HG02642 (cell line): ENCODE measurements at regions not wholly inside any gene's neighbourhood (a gene's known extent, or its start where the extent isn't known, plus 50 kb on each side); places are given as distances from the start of the nearest gene placed in this dataset.

Source experiments
- ATAC-seq: cut with Tn5 transposase; IDR thresholded peaks from one replicate; pipeline ENCODE4 v1.9.1; 2021; ENCODE audit warnings: mild to moderate bottlenecking; ENCODE audit not compliant: unreplicated experiment, poor library complexity

DNA sequence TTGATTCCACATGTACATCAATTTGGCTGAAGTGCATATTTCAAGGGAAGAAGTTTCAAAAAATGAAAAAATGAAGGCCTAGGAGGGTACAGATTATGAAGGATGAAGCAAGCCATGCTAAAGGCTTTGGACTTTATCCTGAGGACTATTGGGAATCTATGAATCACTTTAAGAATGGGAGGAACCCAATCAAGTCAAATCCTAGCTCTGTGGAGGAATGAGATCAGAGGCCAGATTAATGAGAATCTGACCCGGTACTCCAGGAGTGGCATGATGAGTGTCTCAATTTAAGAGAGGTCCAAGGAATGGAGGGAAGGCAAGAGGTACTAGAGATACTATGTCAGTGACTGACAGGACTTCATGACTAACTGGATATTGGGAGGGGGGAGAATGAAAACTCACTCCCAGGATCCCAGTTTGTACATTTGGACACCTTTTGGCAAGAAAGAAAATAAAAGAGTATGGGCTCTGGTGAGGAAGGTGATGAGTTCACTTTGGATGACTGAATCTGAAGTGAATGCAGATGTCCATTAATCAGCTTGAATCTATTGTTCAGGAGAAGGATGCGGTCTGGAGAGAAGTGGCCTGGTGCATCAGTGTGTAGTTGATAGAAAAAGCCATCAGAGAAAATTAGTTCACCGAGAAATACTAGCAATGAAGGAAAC is 349.0 kb downstream of the EFNB2 start:
- ATAC-seq: no peak

DNA sequence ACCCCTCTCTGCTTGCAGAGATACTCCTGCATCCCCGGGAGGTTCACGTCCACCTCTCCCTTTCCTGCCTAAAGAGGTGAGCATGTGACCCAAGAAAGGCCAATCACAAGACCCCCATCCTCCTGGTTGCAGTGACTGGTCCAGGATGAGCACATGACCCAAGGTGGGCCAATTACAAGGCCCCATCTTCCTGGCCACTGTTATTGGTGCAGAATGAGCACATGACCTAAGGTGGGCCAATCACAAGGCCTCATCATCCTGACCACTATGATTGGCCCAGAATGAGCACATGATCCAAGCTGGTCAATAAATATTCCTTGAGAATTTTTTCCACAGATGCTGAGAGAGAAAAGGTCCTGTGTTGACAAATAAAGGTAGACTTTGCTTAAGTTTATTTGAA is 350.7 kb downstream of the EFNB2 start:
- ATAC-seq: no peak

DNA sequence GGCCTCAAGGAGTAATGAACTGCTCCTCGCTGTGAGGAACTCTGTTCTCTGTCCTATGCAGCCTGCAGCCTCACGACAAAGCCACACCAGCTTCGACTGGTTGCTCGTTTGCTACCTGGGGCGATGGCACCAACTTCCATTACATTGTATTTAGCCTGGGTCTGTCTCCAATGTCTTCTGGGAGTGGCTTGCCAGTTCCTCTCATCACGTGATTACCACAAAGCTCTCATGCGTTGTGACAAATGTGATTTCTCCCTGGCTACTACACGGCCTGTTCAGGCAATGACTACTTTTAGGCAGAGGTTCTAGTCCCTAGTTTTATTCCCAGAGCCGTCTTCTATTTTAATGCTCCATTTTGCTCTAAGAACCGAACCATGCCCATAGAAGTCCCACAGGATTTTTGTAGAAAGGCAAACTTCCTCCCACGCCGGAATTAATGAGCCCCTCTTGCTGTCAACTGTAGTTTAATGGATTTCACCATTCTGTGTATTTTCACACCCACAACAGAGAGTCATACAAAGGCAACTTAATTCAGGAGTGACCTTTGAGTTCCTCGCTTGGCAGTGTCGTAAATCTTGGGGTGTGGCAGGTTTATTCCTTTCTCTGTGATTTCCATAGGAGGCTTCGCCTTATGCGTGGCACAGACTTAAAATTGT is 351.9 kb downstream of the EFNB2 start:
- no peak for ATAC-seq

DNA sequence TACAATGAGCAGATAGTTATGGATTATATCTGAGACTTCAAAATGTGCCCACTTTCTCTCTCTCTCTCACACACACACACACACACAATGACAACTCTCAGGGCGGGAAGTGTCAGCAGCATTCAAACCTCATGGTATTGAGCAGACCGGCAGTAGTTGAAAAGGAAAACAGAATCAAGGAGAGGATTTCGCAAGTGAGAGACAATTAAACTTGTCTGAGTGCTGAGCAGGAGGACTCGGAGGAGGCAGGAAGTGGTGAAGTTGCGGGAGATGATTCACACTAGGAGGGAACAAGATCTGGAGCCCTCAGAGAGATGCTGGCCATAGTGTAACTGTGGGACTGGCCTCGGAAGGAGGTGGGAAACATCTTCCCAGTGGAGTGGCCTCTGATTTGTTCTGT is 353.1 kb downstream of the EFNB2 start:
- no peak for ATAC-seq

DNA sequence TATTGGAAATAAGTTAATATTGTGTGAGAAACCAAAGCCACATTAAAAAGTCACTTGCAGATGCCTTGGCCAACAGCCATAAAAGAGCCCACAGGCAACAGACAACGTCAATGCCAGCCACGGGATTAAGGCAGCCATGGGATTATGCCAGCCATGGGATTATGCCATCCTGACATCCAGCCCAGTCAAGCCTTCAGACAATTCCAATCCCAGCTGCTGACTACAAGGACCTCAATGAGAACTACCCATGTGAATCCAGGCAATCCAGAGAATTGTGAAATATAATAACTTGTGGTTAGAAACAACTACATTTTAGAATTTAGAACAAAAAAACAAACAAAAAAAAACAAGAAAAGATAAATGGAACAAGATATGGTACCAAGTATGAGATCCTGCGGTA is 356.6 kb downstream of the EFNB2 start:
- ATAC-seq: no peak

DNA sequence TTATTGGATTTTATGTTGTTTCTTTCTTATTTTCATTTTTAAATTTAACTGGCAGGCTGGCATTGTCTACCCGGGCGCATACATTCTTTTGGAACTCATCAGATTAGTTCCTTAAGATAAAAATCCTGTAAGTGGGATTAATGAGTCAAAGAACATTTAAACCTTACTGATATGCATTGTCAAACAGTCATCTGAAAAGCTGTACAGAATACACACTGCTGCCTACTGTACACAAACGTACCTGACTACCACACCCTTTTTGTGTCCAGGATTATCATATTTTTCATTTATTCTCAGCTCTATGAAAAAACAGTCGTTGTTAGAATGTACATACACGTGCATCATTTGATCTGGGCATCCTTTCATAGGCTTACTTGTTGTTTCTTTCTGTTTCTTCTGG is 358.3 kb downstream of the EFNB2 start:
- ATAC-seq: no peak

DNA sequence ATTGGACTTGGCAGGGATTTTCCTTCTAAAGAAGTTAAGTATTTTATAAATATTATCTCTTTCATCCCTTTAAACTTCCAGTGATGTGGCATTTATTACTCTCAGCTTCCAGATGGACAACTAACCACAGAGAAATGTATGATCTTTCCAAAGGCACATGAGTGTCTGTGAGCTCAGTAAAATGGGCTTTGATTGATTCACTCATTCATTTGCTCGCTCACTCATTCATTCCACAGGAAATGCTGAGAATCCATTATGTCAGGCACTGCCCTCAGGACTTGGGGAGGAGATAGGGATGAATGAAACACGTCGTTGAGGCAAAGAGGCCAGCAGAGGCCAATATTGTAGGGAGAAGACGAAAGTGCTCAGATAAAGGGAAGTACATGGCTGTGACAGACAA is 359.3 kb downstream of the EFNB2 start:
- ATAC-seq: no peak

DNA sequence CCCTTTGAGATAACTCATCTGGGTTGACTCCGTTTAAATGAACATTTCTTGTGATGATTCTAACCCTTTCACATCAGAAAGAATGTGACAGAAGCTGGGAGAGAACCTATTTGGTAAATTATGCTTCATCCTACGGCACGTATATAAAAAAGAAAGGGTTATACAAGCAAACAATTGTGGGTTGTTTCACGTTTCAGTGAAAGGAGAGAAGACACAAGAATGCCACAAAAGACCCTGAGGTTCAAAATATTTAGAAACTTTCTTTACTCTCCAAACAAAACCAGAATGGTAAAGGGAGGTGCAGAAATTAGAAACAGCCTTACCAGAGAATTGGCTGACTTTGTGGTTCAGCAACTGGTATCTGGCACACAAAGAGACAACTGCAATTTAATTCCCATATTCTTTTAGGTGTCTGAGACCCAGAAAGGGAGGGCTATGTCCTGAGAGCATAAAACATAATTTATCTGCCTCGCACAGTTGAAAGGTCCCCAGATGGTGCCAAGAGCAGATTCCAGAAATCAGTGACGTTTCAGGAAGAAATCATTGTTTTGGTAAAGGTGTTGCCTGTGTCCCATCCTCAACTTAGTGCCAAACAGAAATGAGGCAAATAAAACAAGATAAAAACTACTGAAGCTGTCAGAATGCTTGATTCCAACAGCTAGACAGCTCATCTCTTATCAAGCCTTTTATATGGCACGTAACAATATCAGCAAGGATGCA is 361.4 kb downstream of the EFNB2 start:
- ATAC-seq: no peak

DNA sequence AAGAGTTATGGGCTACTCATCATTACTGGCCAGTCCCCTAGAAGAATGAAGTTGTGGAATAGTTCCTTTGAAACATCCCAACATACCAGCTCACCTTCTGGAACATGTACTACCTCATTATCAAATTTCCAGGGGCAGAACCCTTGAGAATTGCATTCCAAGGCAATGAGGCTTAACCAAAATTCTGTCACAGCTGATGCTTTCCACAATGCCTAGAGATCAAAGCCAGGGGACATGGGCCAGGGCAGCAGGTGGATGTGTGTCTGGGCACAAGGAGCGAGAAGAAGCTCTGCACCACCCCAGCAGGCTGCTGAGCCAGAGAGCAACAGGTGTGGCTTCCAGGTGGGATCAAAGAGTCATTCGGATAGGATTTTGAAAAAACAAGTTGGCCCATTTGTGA is 362.1 kb downstream of the EFNB2 start:
- ATAC-seq: no peak

DNA sequence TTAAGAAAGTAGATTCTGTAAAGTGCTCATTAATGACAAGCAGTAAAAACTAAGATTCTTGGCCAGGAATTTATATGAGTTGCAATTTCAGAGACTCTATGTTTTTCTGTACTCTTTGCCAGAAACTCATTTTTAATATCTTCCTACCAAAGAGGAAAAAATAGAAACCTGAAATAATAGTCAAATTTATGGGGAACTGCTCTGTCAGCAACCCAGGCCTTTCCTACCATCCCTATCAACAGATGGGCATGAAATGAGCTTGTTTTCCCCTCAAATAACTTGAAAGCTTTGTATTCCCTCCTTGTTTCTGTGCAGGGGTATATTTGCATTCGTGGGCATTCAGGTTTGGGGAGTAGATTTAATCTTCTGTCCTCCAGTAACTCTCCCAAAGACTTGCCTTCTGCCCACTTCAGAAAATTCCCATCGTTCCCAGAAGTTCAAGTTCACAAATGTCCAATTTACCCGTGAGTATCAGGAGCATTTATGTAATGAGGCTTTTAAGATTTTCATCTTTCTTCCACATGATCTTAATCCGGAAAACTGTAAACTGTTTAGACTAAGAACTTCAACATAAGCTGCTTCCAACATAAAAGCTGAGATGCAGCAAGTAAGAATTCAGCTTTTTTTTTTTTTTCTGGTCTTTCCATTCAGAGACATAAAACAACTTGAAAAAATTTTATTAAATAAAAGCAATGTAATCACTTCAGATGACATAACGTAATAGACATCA is 363.1 kb downstream of the EFNB2 start:
- ATAC-seq: no peak

DNA sequence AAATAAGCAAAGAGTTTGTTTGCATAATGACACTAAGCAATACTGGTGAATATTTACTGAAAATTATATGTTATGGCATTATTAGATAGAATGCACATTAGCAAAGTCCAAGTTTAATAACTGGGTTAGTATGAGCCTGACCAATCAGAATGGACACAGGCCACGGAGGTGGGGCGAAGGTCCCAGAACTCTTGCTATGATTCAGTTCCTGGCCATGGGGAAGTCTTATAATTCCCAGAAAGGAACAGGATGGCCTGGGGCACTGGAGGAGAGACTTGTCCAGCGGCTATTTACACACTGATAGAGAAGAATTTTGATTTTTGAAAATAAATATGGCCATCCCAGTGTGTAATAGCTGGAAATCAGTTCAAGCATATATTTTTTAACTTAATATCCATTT is 372.0 kb downstream of the EFNB2 start:
- no peak for ATAC-seq

DNA sequence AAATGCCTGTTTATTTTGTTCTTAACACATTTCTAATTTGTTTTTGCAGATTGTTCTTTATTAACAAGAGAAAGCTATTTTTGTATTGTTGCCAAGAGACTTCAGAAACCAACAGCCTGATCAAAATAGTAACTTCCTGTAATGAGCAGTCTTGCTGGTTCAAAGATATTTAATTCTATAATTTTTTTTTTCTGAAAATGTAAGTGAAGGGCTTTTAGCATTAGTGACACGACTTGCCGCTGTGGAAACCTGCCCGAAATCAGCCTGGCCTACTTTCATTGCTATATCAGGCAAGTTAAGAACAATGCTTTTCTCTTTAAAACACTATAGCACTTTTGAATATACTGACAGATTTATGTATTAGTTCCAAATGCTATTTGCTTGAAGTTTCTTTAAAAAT is 374.3 kb downstream of the EFNB2 start:
- no peak for ATAC-seq

DNA sequence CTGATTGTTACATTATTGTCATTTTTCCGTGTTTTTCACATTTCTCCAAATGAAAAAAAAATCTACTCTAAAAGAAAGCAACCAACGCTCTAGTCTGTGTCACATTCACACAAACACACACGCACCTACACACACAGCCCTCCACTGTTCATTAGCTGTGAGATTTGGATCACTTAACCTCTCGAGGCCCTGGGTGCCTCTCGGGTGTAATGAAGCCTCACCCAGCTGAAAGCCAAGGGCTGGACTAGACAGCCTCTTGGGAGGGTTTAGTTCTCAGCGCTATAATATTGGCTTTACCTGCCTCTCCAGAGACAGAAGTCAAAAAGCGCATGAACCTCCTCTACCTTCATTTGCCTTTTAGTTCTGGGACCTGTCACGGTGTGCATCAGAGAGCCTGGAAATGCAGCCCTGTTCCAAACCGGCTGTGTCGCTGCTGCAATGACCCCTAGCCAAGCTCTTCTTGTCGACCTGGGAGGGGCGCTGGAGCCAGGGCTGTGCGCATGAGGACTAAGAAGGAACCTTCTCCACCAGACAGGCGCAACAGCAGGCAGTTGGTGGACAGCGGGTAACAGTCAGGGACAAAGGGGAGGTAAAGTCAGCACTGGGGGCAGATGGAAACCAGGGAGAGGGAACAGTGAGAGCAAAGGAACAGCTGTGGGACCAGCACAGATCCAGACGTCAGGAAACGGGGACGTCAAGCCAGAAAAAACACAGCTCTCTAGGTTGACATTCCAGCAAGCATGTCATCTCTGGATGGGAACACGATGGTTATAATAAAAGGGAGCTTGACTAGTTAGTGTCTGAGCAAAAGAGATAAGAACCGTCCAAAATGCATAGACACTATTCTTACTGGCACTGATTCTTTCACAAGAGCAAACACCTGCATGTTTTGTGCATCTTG is 375.9 kb downstream of the EFNB2 start:
- ATAC-seq: no peak

DNA sequence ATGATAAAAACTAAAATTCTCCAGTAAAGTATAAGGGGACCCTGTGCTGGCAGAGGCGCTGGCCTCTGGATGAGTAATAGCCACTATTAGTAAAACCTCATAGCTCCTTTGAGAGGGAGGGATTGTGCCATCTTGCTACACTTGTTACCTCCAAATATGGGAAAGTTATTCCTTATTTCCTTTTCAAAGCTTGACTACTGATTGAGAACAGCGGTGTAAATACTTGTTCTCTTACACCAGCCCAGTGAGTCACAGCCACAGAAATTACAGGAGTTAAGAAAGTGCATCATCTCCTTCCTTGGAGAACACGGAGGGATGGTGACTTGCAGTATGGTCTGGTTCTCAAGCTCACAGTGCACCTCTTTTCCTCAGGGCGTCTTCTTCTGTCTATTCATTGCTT is 379.0 kb downstream of the EFNB2 start:
- ATAC-seq: no peak

DNA sequence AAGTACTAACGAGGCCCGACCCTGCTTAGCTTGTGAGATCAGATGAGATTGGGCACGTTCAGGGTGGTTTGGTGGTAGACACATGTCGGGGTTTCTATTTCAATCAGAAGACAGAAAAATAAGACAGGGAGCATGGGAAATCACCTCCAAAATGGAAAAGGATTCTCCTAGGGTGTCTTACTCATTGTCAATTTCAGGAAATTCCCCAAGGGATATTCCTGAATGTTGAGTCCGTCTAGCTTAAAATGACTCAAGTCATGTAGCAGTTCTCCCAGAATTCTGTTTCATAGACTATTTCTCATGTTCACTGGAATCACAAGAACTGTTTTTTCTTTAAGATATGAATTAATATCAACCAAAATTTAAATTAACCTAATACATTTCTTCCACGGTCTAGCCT is 380.1 kb downstream of the EFNB2 start:
- no peak for ATAC-seq

DNA sequence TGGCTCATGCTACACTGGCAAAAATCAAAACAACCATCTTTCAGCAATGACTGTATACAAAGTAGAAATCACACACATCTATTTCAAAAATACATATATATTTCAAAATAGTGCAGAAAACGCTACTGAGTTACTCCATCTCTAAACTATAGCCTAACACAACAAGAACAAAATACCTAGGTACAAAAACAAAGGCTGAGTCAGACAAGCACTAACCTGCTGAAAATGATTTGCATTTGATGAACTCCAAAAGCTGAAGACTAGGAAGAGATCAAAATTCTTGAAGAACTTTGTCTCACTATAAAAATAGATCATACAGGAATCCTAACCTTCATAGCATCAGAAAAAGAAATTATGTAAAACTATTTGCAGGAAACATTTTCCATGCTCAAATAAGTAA is 381.6 kb downstream of the EFNB2 start:
- no peak for ATAC-seq

DNA sequence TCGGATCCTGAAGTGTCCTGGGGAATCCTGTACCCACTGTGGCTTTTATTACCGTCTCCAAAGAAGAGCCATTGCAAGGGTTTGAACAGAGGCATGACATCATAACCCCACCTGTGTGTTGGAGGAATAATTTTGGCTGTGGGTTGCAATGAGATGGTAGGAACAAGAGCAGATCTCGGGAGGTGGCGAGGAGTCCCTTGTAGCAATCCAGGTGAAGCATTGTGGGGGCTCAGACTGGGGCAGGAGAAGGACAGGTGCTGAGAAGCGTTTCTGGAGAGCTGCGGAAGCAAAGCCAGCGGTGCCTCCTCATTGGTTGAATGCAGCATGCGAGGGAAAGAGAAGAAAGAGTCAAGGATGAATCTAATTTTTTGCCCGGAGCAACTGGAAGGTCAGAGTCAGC is 382.4 kb downstream of the EFNB2 start:
- no peak for ATAC-seq

DNA sequence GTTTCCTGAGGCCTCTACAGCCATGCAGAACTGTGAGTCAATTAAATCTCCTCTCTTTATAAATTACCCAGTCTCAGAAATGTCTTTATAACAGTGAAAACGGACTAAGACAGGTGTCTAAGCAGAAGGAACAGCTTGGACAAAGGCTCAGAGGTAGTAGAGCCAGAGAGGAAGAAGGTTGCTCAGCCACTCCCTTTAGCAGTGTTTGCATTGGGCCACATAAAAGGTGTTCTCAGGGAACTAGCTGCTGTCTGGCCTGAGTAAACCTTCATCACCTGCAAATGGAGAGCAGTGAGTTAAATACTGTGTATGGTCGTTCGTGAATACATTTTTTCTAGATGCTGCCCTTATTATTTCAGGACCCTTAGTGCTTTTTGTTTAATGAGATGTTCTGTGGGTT is 383.4 kb downstream of the EFNB2 start:
- no peak for ATAC-seq

DNA sequence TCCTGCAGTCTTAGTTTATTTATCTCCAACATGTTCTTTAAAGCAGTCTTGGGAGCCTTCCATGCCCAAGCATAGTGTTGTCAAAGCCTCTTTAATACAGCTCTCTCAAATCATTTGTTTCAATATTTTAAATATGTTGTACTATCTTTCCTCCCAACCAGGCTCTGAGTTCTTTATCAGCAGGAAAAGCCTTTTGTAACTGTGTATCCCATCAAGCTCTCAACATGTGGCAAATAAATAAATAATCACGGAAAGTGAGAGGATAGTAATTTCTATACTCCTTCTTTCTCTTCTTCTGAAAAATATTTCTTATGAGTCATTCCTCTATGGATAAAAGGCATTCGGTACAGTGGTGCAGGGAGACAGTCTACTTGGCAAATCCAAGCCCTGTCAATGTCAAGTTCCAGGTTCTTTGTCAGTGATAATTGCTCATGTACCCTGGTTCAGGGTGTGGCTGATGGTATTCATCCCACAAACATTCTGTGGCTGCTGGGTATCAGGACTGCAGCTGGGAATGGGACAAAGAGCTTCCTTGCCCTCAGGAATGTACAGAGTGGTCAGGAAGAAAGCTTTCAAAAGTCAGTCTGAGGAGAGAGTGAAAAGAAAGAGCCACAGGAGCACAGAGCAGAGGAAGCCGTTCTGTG is 384.3 kb downstream of the EFNB2 start:
- no peak for ATAC-seq
